Stimulated activated CD8-positive, alpha-beta memory T cell treated with anti-CD3 and anti-CD28 coated beads, Interleukin-15, amount 100 ng/mL, for 48 hours (primary cell): ENCODE measurements at regions not wholly inside any gene's neighbourhood (a gene's known extent, or its start where the extent isn't known, plus 50 kb on each side); places are given as distances from the start of the nearest gene placed in this dataset.
A peak's percentile ranks its signal among the peaks of the same experiment; 100 is the strongest.

Experiments
- DNase-seq, 2 donors: peaks; one replicate each; pipeline ENCODE4 v3.0.0-alpha.2; 2020; ENCODE audit warnings: low read depth in 2 of 2

- no peak for DNase-seq
Measured at GRCh38 chr7:142334236-142334635, 76.4 kb upstream of the PRSS58 start.

- no peak for DNase-seq
Measured at GRCh38 chr7:142332421-142332820, 74.6 kb upstream of the PRSS58 start.

DNA sequence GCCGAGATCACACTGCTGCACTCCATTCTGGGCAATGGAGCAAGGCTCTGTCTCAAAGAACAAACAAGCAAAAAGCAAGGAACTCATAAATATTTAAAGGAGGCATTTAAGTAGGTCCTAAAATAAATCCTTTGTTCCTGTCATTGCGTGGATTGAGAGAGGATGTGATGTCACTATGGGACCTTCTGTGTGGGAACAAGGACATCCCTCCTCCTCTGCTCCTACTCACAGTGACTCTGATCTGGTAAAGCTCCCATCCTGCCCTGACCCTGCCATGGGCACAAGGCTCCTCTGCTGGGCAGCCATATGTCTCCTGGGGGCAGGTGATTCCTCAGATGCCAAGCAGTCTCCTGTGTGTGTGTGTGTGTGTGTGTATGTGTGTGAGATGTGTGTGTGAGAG is 74.1 kb upstream of the PRSS58 start:
- no peak for DNase-seq

GRCh38 chr7:142329062-142329790 is 71.4 kb upstream of the PRSS58 start:
- no peak for DNase-seq

GRCh38 chr7:142328551-142328950 is 70.7 kb upstream of the PRSS58 start:
- no peak for DNase-seq

DNA sequence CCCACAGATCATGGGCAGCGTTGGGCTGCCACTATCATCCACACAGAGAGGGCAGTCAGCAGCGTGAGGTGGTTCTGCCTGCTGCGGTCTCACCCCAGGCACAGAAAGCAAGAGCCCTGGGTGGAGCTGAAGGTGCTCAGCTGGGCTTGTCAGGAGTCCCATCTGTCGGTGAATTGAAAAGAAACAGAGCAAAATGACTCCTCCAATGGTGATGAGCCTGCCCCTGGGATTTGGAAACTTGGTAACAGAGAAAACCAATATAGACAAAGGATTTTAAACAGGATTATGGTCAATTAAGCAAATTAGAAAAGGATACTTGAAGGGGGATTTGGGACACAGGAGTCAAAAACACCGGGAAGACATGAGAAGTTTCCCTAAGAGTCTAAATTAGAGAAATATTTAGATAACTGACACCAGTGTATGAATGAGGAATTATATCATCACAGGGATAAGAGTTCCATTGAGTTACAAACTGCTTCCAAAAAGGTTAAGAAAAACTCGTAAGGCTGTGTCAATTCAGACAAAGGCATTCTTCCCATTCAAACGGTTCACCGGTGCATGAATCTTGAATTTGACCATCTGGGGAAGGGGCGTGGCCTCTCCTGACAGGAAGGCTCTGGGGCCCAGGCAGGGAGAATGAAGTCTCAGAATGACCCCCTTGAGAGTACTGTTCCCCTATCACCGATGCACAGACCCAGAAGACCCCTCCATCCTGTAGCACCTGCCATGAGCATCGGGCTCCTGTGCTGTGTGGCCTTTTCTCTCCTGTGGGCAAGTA is 70.0 kb upstream of the PRSS58 start:
- DNase-seq = no peak

DNA sequence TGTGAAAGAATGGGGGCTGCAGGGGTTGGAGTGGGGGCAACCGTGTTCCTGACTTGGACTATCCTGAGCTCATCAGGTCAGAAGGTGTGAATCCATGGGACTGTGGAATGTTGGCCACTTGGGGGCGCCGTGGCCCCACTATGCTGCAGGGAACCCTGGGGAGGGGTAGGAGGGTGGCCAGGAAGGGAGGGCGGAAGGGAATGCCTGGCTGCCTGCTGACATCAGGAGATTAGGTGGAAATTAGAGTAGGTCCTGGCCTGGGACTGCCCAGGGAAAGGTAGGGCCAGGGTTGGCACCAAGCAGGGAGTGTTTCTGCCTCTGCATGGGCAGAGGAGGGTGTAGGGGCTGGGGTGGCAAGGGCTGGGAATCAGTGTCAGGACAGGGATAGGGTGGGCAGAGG is 65.8 kb upstream of the PRSS58 start:
- peak; percentile 18 to 26 for DNase-seq

DNA sequence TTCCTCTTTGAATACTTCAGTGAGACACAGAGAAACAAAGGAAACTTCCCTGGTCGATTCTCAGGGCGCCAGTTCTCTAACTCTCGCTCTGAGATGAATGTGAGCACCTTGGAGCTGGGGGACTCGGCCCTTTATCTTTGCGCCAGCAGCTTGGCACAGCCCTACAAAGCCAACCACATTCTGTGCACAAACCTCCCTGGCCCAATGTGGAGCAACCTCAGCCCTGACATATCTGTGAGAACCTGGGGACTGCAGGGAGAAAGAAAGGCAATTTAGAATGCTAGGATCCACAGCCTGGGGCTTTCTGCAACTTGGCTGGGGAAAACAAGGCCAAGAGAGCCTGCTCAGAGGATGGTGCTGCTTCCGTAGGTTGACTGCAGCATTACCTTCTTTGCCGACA is 63.5 kb upstream of the PRSS58 start:
- no peak for DNase-seq

DNA sequence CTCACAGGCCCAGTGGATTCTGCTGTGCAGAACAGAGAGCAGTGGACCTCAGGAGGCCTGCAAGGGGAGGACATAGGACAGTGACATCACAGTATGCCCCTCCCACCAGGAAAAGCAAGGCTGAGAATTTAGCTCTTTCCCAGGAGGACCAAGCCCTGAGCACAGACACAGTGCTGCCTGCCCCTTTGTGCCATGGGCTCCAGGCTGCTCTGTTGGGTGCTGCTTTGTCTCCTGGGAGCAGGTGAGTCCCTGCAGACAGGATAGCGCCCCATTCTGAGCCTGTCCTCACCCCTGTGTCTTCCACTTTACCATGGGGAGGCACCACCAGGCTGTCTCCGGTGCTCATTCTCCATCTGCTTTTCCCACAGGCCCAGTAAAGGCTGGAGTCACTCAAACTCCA is 63.0 kb upstream of the PRSS58 start:
- DNase-seq = no peak

DNA sequence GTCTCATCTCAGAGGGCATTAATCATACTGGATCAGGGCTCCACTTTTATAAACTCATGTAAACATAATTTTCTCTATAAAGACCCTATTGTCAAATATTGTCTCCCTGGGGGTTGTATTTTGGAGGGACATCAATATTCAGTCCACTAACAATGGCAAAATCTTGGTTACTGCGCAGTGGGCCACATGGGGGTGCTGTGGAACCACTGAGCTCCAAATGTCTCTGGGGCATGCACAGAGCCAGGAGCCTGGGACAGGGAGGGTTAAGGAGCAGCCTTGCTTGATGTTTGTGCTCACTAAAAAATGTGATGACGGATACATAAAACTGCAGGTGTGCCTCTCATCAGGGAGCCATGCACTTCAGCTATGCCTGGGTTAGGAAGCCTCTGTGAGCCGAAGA is 62.1 kb upstream of the PRSS58 start:
- DNase-seq = peak in 1 of 2 donors; percentile 14

- DNase-seq = no peak
Measured at GRCh38 chr7:142314281-142314680, 56.4 kb upstream of the PRSS58 start.

DNA sequence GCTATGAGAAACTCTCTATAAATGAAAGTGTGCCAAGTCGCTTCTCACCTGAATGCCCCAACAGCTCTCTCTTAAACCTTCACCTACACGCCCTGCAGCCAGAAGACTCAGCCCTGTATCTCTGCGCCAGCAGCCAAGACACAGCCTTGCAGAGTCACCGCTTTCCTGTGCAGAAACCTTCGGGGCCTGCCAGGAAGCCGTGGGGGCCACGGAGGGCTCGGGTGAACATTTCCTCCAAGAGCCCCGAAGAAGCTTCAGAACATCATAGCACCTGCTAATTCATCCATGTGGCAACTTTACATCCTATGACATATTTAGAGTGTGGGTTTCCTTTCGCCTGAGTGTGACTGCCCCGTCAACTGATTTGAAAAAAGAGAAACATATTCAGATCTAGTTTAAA is 55.7 kb upstream of the PRSS58 start:
- no peak for DNase-seq

DNA sequence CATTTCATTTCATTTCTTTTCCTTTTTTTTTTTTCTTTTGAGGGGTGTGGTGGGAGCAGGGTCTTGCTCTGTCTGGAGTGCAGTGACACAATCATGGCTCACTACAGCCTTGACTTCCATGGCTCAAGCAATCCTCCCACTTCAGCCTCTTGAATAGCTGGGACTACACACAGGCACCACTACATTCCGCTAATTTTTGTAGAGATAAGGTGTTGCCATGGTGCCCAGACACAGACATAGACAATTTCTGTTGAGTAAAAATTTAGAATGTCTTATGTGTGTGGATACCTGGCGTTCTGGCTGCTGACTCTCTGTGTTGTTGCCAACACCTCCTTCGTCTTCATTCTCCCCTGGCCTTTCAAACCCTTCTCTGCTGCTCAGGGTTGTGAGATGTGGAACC is 54.0 kb upstream of the PRSS58 start:
- no peak for DNase-seq

- no peak for DNase-seq
Measured at GRCh38 chr7:142308918-142309317, 51.1 kb upstream of the PRSS58 start.

DNA sequence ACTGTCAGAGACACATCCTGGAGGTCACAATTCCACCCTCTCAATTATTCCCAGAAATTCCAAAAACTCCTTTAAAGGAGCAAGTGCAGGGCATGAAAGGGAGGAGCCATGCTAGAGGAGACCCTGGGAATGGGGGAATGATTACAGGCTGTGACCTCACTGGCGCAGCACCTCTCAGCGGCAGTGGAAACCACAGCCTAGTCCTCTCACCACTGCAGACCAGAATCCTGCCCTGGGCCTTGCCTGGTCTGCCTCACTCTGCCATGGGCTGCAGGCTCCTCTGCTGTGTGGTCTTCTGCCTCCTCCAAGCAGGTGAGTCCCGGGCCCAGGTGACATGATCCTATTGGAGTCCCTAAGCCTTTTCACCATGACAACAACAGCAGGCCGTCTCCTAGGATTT is 50.5 kb upstream of the PRSS58 start:
- no peak for DNase-seq
